Tibial nerve (tissue), 3 donors: ENCODE measurements at regions not wholly inside any gene's neighbourhood (a gene's known extent, or its start where the extent isn't known, plus 50 kb on each side); places are given as distances from the start of the nearest gene placed in this dataset.

ENCODE experiments used
- EP300 ChIP-seq, 2 donors: sonication (generic); formaldehyde crosslinking; IDR thresholded peaks; one replicate each; pipeline ENCODE4 v1.6.1; 2017; ENCODE audit warnings: antibody characterized with exemption in 2 of 2, mild to moderate bottlenecking in 1 of 2
- POLR2A ChIP-seq, 2 donors: fragments of 450-650 bp; IDR thresholded peaks; one replicate each; pipeline ENCODE4 v1.6.1; 2017; ENCODE audit warnings: antibody characterized with exemption in 2 of 2, mild to moderate bottlenecking in 2 of 2, moderate library complexity in 2 of 2

GRCh38 chr2:236638707-236639106, 69.1 kb downstream of the ACKR3 start:
- TF ChIP-seq POLR2A (IDR thresholded peaks at IDR 0.05) (no peak), EP300 (IDR thresholded peaks at IDR 0.05) (no peak)
